ENCODE measurements at regions not wholly inside any gene's neighbourhood (a gene's known extent, or its start where the extent isn't known, plus 50 kb on each side); places are given as distances from the start of the nearest gene placed in this dataset. TPM values are rescaled to one million over a fixed set of nuclear protein-coding genes. Genes with fewer than 3 reads are reported as not detected.

DNA sequence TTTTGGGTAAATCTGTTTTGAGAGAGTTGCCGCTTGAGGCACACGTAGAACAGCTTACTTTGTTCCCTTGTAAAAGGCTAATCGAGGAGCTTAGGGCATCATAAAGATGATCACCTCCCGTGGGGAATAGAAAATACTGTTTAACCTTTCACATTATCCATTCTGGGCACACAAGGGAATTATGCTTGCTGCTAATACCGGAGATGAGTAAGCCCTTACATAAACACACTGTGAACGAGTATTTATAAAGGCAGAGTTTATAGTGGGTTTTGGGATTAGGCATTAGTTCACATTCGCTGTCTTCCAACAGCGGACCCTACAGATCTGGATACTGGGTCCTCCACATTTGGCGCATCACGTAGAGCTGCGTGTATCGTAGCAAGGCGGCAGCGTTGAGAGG lies 51.2 kb upstream of the CNTNAP4 start:
- no peaks in the 10 kb centered on the region for H3K36me3 ChIP-seq
- WGBS, 2 donors, result 68 to 69% methylated on average over 14 of the region's 14 CpGs
- no peak for DNase-seq
- no peak overlapping the region for H3K27ac ChIP-seq
- H3K9me3 ChIP-seq, result no peaks in the 10 kb centered on the region
- no peak for TF ChIP-seq CTCF (IDR thresholded peaks at IDR 0.05)
- no peak for TF ChIP-seq POLR2A (IDR thresholded peaks at IDR 0.05)
- H3K4me3 ChIP-seq (replicated peaks in 1 of 3), result no peak overlapping the region
- intact Hi-C loops (cut with DNase I), result no loop called here
- H3K4me1 ChIP-seq, result no peaks in the 10 kb centered on the region
- H3K27me3 ChIP-seq, result no peaks in the 10 kb centered on the region

DNA sequence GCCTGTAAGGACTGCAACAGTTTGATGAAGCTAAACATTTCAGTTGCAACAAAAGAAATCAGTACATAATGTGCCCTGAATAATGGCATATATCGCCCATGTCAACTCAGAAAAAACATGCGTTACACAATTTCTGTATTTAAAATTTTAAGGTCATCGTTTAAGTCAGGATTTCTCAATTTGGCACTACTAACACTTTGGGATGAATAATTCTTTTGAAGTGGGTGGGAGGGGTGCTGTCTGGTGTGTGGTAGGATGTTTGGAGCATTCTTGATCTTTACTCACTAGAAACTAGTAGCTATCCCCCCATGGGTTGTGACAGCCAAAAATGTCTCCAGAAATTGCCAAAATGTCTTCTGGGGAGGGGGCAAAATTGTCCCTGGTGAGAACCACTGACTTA lies 50.7 kb upstream of the CNTNAP4 start:
- Histone ChIP-seq H3K36me3 (no peaks in the 10 kb centered on the region), H3K27me3 (no peaks in the 10 kb centered on the region), H3K9me3 (no peaks in the 10 kb centered on the region), H3K4me3 (replicated peaks in 1 of 3) (no peak overlapping the region), H3K27ac (no peak overlapping the region), H3K4me1 (no peaks in the 10 kb centered on the region)
- WGBS, 2 donors, result 94 to 95% methylated on average over 3 of the region's 3 CpGs
- intact Hi-C loops (cut with DNase I), result no loop called here
- DNase-seq, result no peak
- no peak for TF ChIP-seq POLR2A (IDR thresholded peaks at IDR 0.05)
- no peak for TF ChIP-seq CTCF (IDR thresholded peaks at IDR 0.05)

Small RNA genes in the stretch of these regions (small RNA-seq; reads per million reads assigned to genes)
- gene RNA5SP430, result not detected
